ENCODE measurements at regions not wholly inside any gene's neighbourhood (a gene's known extent, or its start where the extent isn't known, plus 50 kb on each side); places are given as distances from the start of the nearest gene placed in this dataset.
"Not testable (repeated sequence)": the region's sequence is repeated elsewhere in the genome, so short reads cannot be mapped to it uniquely, and the experiment has no call there.

DNA sequence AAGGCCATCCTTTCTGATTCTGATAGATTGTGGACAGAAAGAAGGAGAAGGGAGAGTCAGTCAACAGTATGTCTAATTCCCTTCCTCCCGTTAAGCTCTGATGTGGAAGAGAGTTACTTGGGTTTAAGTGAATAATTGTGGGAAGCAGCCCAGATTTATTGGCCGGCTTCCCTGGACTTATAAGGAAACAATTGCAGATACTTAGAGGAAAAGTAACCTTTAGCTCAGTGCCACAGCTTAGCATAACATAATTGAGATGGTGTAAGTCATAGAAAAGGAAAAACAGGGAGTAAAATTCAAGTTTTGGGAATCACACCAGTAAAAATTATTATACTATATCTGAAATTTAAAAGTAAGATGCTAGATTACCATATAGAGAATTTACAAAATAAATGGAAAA is 1475.8 kb downstream of the KHDRBS2 start:
- not testable (repeated sequence) for TF ChIP-seq CTCF (IDR thresholded peaks at IDR 0.05 in 2 of 3, conservative IDR thresholded peaks at IDR 0.05 in 1 of 3; ENCODE audit: borderline replicate concordance in 1 of 3, insufficient read depth in 1 of 3, low read depth in 2 of 3, low read length in 2 of 3); POLR2A (IDR thresholded peaks at IDR 0.05; ENCODE audit: borderline replicate concordance, extremely low read depth, insufficient read depth, insufficient read length); EZH2 (IDR thresholded peaks at IDR 0.05); FOSL1 (IDR thresholded peaks at IDR 0.05; ENCODE audit: low read depth); YY1 (IDR thresholded peaks at IDR 0.05; ENCODE audit: extremely low read depth, insufficient replicate concordance, low read depth, low read length)
- TF ChIP-seq, protein P1, sequence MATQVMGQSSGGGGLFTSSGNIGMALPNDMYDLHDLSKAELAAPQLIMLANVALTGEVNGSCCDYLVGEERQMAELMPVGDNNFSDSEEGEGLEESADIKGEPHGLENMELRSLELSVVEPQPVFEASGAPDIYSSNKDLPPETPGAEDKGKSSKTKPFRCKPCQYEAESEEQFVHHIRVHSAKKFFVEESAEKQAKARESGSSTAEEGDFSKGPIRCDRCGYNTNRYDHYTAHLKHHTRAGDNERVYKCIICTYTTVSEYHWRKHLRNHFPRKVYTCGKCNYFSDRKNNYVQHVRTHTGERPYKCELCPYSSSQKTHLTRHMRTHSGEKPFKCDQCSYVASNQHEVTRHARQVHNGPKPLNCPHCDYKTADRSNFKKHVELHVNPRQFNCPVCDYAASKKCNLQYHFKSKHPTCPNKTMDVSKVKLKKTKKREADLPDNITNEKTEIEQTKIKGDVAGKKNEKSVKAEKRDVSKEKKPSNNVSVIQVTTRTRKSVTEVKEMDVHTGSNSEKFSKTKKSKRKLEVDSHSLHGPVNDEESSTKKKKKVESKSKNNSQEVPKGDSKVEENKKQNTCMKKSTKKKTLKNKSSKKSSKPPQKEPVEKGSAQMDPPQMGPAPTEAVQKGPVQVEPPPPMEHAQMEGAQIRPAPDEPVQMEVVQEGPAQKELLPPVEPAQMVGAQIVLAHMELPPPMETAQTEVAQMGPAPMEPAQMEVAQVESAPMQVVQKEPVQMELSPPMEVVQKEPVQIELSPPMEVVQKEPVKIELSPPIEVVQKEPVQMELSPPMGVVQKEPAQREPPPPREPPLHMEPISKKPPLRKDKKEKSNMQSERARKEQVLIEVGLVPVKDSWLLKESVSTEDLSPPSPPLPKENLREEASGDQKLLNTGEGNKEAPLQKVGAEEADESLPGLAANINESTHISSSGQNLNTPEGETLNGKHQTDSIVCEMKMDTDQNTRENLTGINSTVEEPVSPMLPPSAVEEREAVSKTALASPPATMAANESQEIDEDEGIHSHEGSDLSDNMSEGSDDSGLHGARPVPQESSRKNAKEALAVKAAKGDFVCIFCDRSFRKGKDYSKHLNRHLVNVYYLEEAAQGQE (IDR thresholded peaks at IDR 0.05; ENCODE audit: low read depth) = not testable (repeated sequence)

Data from HCT116 (cell line).